Right cardiac atrium (tissue), 5 donors: ENCODE measurements at regions not wholly inside any gene's neighbourhood (a gene's known extent, or its start where the extent isn't known, plus 50 kb on each side); places are given as distances from the start of the nearest gene placed in this dataset.

ENCODE experiments used
- ATAC-seq, 2 donors: fragments of 200-7000 bp; cut with Tn5 transposase; one replicate each; pipeline versions ENCODE4 v1.8.0 to v1.9.1; 2020; ENCODE audit warnings: moderate library complexity in 2 of 2, mild to moderate bottlenecking in 1 of 2
- DNase-seq, 3 donors: peaks; one replicate each; pipeline ENCODE4 v3.0.0-alpha.2; 2020
- H3K27ac ChIP-seq: one replicate; pipeline ENCODE4 v1.5.1; 2013; ENCODE audit warnings: mild to moderate bottlenecking, low read length, control low read depth, moderate library complexity
- H3K27me3 ChIP-seq: one replicate; pipeline ENCODE4 v1.6.1; 2013; ENCODE audit not compliant: control insufficient read depth, insufficient read depth
- H3K4me1 ChIP-seq: one replicate; pipeline ENCODE4 v1.6.1; 2013; ENCODE audit warnings: low read length; ENCODE audit not compliant: control insufficient read depth, insufficient read depth
- H3K4me3 ChIP-seq: one replicate; pipeline ENCODE4 v1.5.1; 2013; ENCODE audit warnings: low read length, control low read depth
- H3K9me3 ChIP-seq: one replicate; pipeline ENCODE4 v1.6.1; 2013; ENCODE audit warnings: low read length; ENCODE audit not compliant: control insufficient read depth
- WGBS: extraction: QIAGEN DNeasy Blood & Tissue Kit; methylation state at CpG from one replicate; pipeline ENCODE4 v1.1.7; 2013; 5-methylcytosine and 5-hydroxymethylcytosine counted together
- intact Hi-C, 4 donors: fragments of 100-400 bp; cut with DNase I; formaldehyde crosslinking; loops; one replicate each; pipeline versions ENCODE4 v1.11.0 to v1.14.0; 2022 to 2023
- donor health status: healthy with polysubstance abuse.
- donor health status: DM: no; HTN: yes; CAD: no.
- donor health status: DM: no; HTN: no; CAD: no.
- donor health status: DM: no; HTN: yes; CAD: no; lungs with severe emphysema.
- donor health status: DM: yes; HTN: yes; CAD: no.

DNA sequence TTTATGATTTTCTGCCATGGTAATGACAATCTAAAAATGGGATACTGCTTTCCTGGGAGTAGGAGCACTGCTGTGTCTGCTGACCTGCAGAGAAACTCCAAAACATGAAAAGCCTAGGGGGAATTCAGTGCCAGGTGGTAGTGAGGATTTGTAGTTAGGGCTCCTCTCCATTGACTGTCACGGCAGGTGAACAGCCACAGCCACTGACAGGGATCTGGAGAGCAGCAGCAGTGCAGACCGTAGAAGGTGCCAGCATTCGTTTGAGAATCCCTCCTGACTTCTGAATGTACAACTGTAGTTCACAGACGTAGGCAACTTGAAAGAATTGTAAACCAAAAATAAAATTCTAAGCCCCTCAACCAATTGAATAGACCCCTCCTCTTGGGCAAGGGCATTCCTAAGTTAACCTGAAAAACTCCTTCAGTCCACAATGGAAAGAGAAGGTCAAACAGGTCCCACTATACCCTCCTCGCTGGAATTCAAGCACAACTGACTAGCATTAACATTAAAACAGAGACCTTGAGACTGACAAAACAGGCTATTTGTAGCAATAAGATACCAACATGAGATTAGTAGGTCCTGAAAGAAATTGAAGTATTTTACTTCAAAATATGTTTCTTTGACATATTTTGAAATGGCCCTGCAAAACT lies 1328.8 kb downstream of the OLFM4 start:
- ATAC-seq (no peak), DNase-seq (no peak)
- Histone ChIP-seq H3K4me1 (no peaks in the 10 kb centered on the region), H3K27ac (no peak overlapping the region), H3K27me3 (no peaks in the 10 kb centered on the region), H3K4me3 (no peak overlapping the region), H3K9me3 (no peaks in the 10 kb centered on the region)
- 70% methylated on average over 5 of the region's 5 CpGs for WGBS
- intact Hi-C loops = no loop called here

DNA sequence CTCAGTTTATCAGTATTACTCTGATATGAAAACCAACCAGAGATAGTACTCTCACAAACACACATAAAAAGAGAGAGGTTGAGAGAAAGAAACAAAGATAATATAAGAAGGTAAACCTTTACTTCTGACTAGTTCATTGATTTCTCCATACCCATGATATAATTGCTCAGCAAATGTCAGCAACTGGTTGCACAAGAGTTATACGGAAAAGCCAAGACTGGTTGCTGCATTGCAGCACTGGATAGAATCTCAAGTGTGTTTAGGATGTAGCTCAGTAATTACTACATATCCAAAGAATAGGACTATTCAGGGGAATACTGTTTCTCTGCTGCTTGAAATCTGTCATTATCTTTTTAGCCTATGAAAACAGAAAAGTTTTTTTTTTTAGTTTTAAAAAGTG lies 1332.8 kb downstream of the OLFM4 start:
- ATAC-seq = no peak
- intact Hi-C loops = no loop called here
- 75% methylated on average over 1 of the region's 1 CpG for WGBS

GRCh38 chr13:54366728-54367127 lies 1338.1 kb downstream of the OLFM4 start:
- Histone ChIP-seq H3K27ac (no peak overlapping the region), H3K9me3 (no peaks in the 10 kb centered on the region), H3K27me3 (no peaks in the 10 kb centered on the region), H3K4me3 (no peak overlapping the region), H3K4me1 (no peaks in the 10 kb centered on the region)
- 89% methylated on average over 1 of the region's 1 CpG for WGBS
- DNase-seq = no peak
- ATAC-seq = no peak
- intact Hi-C loops = no loop called here

More for the DNA sequence above, 1332.8 kb downstream of the OLFM4 start:
- no peak overlapping the region for H3K27ac ChIP-seq
- no peaks in the 10 kb centered on the region for H3K4me1 ChIP-seq
- no peaks in the 10 kb centered on the region for H3K27me3 ChIP-seq
- no peak for DNase-seq
- no peaks in the 10 kb centered on the region for H3K9me3 ChIP-seq
- H3K4me3 ChIP-seq = no peak overlapping the region

GRCh38 chr13:54367639-54368271 lies 1339.1 kb downstream of the OLFM4 start:
- DNase-seq (no peak), ATAC-seq (no peak)
- no peak overlapping the region for H3K27ac ChIP-seq
- no peaks in the 10 kb centered on the region for H3K9me3 ChIP-seq
- intact Hi-C loops = no loop called here
- 66% methylated on average over 5 of the region's 5 CpGs for WGBS
- no peaks in the 10 kb centered on the region for H3K4me1 ChIP-seq
- H3K4me3 ChIP-seq = no peak overlapping the region
- no peaks in the 10 kb centered on the region for H3K27me3 ChIP-seq

- H3K27ac ChIP-seq = no peak overlapping the region
- H3K4me3 ChIP-seq = no peak overlapping the region
- no peaks in the 10 kb centered on the region for H3K27me3 ChIP-seq
- DNase-seq (no peak), ATAC-seq (no peak)
- no peaks in the 10 kb centered on the region for H3K9me3 ChIP-seq
- H3K4me1 ChIP-seq = no peaks in the 10 kb centered on the region
- intact Hi-C loops = no loop called here
Observed at GRCh38 chr13:54368387-54368786, 1339.8 kb downstream of the OLFM4 start.

DNA sequence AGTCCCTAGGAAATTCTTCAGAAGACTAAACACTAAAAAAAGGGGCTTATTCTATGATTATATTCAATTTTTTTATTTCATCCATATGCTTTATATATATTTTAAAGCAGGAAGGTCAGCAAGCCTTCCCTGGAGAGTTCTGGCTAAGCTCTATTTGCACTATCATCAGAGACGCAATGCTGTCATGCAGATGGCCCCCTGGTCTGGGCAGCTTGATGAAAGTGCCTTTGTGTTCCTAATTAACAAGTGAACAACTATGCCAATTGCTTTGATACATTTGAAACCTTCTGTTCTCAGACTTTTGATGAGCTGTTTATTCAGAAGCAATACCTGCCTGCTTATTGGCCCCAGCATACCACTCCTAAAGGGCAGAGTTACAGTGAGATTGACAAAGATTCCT lies 1344.6 kb downstream of the OLFM4 start:
- ATAC-seq = no peak
- H3K9me3 ChIP-seq = no peaks in the 10 kb centered on the region
- intact Hi-C loops = no loop called here
- H3K27me3 ChIP-seq = no peaks in the 10 kb centered on the region
- no peak overlapping the region for H3K4me3 ChIP-seq
- H3K27ac ChIP-seq = no peak overlapping the region
- WGBS = 0% methylated on average over 1 of the region's 1 CpG
- no peaks in the 10 kb centered on the region for H3K4me1 ChIP-seq
- DNase-seq = no peak

DNA sequence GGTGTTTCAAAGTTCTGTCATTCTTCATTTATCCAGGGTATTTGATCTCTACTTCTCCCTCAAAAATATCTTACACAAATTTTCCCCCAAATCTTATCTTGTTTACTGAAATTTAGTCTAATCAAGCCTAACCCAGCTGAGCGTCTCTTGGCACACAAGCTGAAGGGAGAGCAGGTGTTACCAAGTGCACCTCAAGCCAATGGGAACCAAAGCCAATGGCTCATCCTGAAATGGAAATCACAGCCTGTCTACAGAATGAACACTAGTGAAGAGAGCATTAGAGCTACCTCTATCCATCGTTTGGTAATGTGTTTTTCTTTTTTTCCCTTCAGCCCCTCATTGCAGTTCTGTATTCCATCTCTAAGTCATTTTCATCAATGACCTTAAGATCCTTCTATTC lies 1350.8 kb downstream of the OLFM4 start:
- DNase-seq (no peak), ATAC-seq (no peak)
- WGBS = 71% methylated on average over 2 of the region's 2 CpGs
- Histone ChIP-seq H3K9me3 (no peaks in the 10 kb centered on the region), H3K27ac (no peak overlapping the region), H3K4me3 (no peak overlapping the region), H3K4me1 (no peaks in the 10 kb centered on the region), H3K27me3 (no peaks in the 10 kb centered on the region)
- intact Hi-C loops = no loop called here

DNA sequence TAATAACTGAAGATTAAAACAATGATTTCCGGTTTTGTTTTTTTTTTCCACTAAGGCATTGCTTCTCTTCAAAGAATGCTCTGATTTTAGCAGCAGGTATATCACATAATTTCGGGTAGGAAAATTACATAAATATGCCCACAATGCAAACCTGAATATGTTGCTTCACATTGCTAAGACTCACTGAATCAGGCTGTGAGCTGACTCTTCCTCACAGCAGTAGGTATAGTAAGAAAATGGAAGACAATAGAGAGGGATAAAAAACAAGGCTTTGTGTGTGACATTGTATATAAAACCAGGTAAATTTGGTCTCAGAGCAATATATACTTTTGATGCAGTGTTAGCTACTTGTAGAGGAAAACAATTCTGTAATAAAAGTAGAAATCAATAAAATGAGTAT lies 1355.0 kb downstream of the OLFM4 start:
- ATAC-seq (no peak), DNase-seq (no peak)
- H3K27ac ChIP-seq = no peak overlapping the region
- H3K27me3 ChIP-seq = no peaks in the 10 kb centered on the region
- H3K4me1 ChIP-seq = no peaks in the 10 kb centered on the region
- WGBS = 61% methylated on average over 2 of the region's 2 CpGs
- H3K9me3 ChIP-seq = no peaks in the 10 kb centered on the region
- H3K4me3 ChIP-seq = no peak overlapping the region
- intact Hi-C loops = no loop called here

DNA sequence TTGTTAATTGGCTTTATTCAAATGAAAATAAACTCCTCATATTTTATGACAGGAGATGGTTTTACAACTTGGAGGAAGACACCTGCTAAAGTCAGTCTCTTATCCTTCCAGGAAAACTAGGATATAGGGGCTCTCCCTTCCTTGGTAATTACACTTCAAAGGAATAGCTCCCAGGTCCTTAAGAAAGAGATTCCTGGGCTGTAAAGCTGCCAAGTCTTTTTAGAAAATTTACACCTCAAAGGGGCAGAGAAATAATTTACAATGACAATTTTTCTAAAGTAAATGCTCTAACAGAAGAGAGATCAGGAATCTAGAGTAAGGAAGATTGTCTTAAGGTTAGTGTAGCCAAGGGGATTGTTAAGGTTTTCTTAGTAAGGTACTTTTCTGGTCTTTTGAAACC lies 1359.0 kb downstream of the OLFM4 start:
- no peaks in the 10 kb centered on the region for H3K9me3 ChIP-seq
- no peaks in the 10 kb centered on the region for H3K27me3 ChIP-seq
- no peaks in the 10 kb centered on the region for H3K4me1 ChIP-seq
- no peak overlapping the region for H3K27ac ChIP-seq
- intact Hi-C loops = no loop called here
- ATAC-seq (no peak), DNase-seq (no peak)
- no peak overlapping the region for H3K4me3 ChIP-seq

GRCh38 chr13:54390841-54391240 lies 1362.2 kb downstream of the OLFM4 start:
- ATAC-seq = no peak
- Histone ChIP-seq H3K9me3 (no peaks in the 10 kb centered on the region), H3K4me3 (no peak overlapping the region), H3K4me1 (no peaks in the 10 kb centered on the region), H3K27ac (no peak overlapping the region), H3K27me3 (no peaks in the 10 kb centered on the region)
- 93% methylated on average over 2 of the region's 2 CpGs for WGBS
- DNase-seq = no peak
- intact Hi-C loops = no loop called here

- intact Hi-C loops = no loop called here
- Histone ChIP-seq H3K9me3 (no peaks in the 10 kb centered on the region), H3K4me3 (no peak overlapping the region), H3K27ac (no peak overlapping the region), H3K4me1 (no peaks in the 10 kb centered on the region), H3K27me3 (no peaks in the 10 kb centered on the region)
- ATAC-seq (no peak), DNase-seq (no peak)
- 53% methylated on average over 7 of the region's 7 CpGs for WGBS
Observed at GRCh38 chr13:54394085-54394700, 1365.6 kb downstream of the OLFM4 start.
